ENCODE measurements at regions not wholly inside any gene's neighbourhood (a gene's known extent, or its start where the extent isn't known, plus 50 kb on each side); places are given as distances from the start of the nearest gene placed in this dataset.
"Not testable (repeated sequence)": the region's sequence is repeated elsewhere in the genome, so short reads cannot be mapped to it uniquely, and the experiment has no call there.

DNA sequence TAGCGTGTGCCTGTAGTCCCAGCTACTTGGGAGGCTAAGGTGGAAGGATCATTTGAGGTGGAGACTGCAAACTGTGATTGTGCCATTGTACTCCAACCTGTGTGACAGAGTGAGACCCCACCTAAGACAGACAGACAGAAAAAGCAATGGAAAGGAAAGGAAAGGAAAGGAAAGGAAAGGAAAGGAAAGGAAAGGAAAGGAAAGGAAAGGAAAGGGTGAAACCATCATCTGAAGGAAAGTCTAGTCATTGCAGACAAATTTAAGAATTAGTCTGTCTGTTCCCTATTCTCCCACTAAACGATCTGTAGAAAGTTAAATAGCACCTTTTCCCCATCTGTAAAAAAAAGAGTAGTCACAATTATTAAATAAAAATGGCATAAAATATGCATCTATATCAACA lies 91.1 kb upstream of the SKAP2 start:
- no peak for ATAC-seq

- ATAC-seq: no peak
These were observed 90.6 kb upstream of the SKAP2 start for GRCh38 chr7:26954951-26955350.

DNA sequence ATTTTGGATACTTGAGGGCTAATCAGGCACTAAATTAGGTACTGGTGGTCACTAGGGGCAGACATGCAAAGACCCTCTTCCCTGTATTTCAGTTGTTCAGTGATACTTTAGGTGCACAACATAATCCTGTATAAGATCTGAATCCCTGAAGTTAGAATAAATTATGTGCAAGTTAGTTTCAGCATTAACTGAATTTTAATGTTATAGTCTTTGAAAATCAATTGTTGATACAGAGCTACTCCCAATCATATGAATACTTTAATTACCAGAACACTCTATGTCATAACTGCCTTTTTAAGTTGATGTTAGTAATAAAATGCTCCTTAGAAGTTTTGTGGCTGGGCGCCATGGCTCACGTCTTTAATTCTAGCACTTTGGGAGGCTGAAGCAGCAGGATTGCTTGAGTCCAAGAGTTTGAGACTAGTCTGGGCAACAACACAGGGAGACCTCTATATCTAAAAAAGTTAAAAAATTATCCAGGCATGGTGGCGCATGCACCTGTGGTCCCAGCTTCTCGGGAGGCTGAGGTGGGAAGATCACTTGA lies 87.1 kb upstream of the SKAP2 start:
- ATAC-seq: no peak

GRCh38 chr7:26950889-26951288 lies 86.5 kb upstream of the SKAP2 start:
- ATAC-seq: no peak

- ATAC-seq: no peak
These were observed 84.9 kb upstream of the SKAP2 start for GRCh38 chr7:26949319-26949718.

DNA sequence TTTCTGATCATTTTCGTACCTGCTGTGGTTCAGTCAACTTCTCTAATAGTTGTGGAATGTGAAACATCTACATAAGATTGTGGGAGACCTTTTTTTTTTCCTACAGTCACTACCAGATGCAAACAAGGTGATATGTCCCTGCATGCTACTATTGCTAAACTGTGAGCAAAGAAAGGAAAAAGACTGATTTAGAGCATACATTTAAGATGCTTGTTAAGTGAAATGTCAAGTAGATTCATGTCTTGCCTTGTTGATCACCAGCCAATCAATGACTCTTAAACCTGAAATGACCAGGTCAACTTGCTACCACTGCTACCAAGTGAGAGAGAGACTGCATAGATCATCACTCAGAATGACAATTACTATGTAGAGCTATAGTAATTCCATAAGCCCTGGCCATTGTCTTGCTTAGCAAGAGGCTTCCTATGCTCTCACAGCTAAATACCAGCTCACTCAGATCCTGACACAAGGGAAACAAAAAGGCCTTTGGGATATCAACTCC lies 84.3 kb upstream of the SKAP2 start:
- ATAC-seq: no peak

GRCh38 chr7:26944501-26945358 lies 80.3 kb upstream of the SKAP2 start:
- ATAC-seq: no peak

DNA sequence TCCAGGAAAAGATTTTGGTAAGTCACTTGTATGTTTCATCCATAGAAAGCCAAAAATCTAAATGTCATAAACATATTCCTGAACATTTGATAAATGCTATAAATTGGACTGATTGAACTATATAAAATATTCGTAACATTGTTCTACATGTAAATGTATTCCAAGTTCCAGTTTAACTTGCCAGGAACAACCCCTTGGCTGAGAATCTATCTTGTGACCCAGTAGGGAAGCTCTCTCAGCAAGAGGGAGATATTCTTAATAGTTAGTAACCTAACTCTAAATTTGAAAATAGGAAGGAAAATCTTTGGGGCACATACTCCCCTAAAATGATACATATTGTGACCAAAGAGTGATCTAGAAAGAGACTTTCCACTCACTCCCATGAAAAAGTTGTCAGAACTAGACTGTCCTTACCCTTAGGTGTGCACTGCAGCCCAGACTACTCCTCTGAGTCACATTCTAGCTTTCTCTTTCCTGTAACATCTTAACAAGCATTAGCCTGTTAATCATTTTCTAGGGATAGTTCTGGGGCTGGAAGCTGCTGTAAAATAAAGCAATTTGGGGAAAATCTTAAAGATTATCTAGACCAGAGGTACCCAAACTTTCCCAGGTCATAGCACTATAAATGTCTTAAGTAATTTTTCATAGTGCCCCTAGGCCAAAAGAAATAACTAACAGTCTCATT lies 73.7 kb upstream of the SKAP2 start:
- ATAC-seq: no peak

- no peak for ATAC-seq
These were observed 72.9 kb upstream of the SKAP2 start for GRCh38 chr7:26937306-26937705.

DNA sequence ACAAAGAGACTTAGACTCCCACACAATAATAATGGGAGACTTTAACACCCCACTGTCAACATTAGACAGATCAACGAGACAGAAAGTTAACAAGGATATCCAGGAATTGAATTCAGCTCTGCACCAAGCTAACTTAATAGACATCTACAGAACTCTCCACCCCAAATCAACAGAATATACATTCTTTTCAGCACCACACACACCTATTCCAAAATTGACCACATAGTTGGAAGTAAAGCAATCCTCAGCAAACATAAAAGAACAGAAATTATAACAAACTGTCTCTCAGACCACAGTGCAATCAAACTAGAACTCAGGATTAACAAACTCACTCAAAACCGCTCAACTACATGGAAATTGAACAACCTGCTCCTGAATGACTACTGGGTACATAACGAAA lies 68.2 kb upstream of the SKAP2 start:
- not testable (repeated sequence) for ATAC-seq

GRCh38 chr7:26930845-26931244 lies 66.5 kb upstream of the SKAP2 start:
- ATAC-seq: no peak

DNA sequence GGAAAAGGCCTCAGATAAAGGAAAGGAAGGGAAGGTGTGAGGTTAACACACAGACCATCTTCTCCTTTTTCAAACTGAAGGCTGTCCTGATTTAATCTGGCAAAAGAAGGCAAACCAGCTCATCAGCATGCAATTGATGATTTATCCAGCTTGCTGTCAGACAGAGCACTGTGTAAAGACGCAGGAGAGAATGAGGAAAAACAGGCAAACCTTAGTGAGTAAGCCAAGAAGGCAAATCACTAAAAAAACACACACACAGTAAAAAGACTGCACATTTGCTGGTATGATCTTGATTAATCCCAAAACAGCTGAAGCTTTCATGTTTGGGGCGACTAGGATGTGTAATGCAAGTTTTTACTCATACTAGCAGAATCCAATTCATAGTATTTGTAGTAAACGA lies 65.8 kb upstream of the SKAP2 start:
- ATAC-seq: no peak

GRCh38 chr7:26928703-26929347 lies 64.4 kb upstream of the SKAP2 start:
- no peak for ATAC-seq

- ATAC-seq: no peak
These were observed 61.4 kb upstream of the SKAP2 start for GRCh38 chr7:26925768-26926167.

- ATAC-seq: no peak
These were observed 59.9 kb upstream of the SKAP2 start for GRCh38 chr7:26924149-26924767.

GRCh38 chr7:26919906-26920493 lies 55.6 kb upstream of the SKAP2 start:
- ATAC-seq: no peak

- ATAC-seq: no peak
These were observed 53.9 kb upstream of the SKAP2 start for GRCh38 chr7:26918241-26918640.

DNA sequence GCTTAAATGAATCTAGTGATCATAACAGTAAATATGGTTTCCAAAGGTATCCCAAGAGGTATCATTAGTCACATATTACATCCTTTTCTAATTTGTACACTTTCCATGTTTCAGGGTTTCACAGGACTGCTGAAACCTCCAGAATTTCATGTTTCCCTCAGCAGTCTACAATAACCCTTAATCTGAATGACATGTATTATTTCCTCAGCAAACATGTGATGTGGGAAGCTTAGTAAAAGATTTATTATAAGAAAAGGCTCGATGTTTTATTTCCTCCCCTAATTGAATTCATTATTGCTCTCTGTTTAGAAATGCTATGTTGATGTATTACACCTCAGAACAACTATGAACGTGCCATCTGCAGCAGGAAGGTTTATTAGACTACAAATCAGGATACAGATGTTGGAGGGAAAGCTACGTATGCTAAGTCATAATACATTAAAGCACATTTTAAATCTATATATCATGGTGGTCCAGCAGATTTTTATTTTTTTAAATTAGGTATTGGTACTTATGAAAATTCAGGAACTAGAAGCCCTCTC lies 52.5 kb upstream of the SKAP2 start:
- ATAC-seq: no peak

- no peak for ATAC-seq
These were observed 51.9 kb upstream of the SKAP2 start for GRCh38 chr7:26916336-26916735.
